ENCODE measurements at regions not wholly inside any gene's neighbourhood (a gene's known extent, or its start where the extent isn't known, plus 50 kb on each side); places are given as distances from the start of the nearest gene placed in this dataset.

DNA sequence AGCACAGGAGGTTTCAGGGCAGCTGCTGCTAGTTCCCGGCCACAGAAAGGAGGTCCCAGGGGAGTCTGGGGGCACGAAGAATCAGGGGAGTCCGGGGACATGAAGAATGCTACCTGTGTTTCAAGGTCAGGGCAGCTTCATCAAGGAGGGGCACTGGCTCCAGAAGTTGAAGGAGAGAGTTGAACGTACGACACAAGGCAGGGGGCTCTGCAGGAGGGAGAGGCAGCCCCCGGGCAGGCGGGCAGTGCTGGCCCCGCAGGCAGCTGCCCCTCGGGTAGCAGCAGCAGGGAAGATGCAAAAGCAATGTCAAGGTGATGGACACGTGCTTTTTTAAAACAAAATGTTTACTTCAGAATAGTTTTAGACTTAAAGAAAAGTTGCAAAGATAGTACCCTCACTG lies 134.7 kb upstream of the RNF32 start:
- Histone ChIP-seq H3K4me2 (no peak overlapping the region), H3K4me3 (no peak overlapping the region), H3K9me3 (ENCODE audit: low read depth) (no peaks in the 10 kb centered on the region), H4K20me1 (ENCODE audit: insufficient read depth, poor library complexity, severe bottlenecking) (no peaks in the 10 kb centered on the region), H3K36me3 (replicated peaks; ENCODE audit: insufficient read depth, low read depth) (no peaks in the 10 kb centered on the region), H3K9me2 (replicated peaks; ENCODE audit: insufficient read depth) (no peaks in the 10 kb centered on the region), H3K27ac (no peak overlapping the region), H3K27me3 (no peaks in the 10 kb centered on the region), H3K79me2 (no peaks in the 10 kb centered on the region), H3K4me1 (ENCODE audit: insufficient read depth) (no peaks in the 10 kb centered on the region), H2AFZ (no peak overlapping the region)
- DNase-seq (ENCODE audit: low spot score), result no peak
- TF ChIP-seq EZH2phosphoT487 (IDR thresholded peaks at IDR 0.05; ENCODE audit: low read depth, severe bottlenecking, unreplicated experiment) (no peak), EZH2 (IDR thresholded peaks at IDR 0.05; ENCODE audit: borderline replicate concordance) (no peak)
- TF ChIP-seq, protein P1, sequence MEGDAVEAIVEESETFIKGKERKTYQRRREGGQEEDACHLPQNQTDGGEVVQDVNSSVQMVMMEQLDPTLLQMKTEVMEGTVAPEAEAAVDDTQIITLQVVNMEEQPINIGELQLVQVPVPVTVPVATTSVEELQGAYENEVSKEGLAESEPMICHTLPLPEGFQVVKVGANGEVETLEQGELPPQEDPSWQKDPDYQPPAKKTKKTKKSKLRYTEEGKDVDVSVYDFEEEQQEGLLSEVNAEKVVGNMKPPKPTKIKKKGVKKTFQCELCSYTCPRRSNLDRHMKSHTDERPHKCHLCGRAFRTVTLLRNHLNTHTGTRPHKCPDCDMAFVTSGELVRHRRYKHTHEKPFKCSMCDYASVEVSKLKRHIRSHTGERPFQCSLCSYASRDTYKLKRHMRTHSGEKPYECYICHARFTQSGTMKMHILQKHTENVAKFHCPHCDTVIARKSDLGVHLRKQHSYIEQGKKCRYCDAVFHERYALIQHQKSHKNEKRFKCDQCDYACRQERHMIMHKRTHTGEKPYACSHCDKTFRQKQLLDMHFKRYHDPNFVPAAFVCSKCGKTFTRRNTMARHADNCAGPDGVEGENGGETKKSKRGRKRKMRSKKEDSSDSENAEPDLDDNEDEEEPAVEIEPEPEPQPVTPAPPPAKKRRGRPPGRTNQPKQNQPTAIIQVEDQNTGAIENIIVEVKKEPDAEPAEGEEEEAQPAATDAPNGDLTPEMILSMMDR (IDR thresholded peaks at IDR 0.05; ENCODE audit: poor library complexity), result no peak
- 90% methylated on average over 10 of the region's 10 CpGs for WGBS (ENCODE audit: low lambda C conversion rate, missing lambda C conversion rate)

DNA sequence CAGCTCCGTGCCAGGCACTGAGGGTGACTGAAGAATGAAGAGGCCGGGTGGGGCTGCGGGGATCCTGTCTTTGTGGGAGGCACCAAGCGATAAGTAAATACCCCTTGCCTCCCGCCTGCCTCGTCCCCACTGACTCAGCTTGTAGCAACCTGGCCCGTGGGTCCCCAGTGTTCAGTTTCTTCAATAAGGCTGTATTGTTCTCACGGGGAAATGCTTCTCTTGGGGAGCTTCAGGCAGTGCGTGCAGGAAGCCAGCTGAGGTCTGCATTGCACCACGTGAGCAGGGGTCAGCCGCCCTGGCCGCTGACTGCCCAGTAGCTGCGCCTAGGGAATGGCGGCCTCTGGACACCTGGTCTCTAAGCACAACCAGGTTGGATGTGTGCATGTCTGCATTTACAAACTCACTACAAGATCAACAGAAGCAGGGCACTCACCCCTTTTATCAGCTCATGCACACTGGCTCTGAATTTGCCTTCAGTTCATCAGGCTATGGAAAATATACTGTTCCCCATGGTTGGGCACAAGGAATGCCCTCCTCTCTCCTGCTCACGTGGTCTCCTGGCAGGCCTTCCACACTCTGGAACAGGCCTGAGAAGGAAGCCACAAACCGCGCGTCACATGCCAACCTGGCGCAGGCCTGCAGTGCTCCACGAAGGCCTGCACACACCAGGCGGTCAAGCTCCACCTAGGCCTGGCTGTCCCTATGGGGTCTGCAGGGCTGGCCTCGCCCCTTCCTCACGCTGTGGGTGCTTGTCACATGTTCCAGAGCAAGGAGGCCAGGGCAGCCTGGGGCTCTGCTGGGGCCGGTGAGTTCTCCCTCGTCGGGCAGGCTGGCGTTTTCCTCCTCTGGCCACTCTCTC lies 135.7 kb upstream of the RNF32 start:
- no peaks in the 10 kb centered on the region for H3K4me1 ChIP-seq (ENCODE audit: insufficient read depth)
- no peaks in the 10 kb centered on the region for H3K36me3 ChIP-seq (replicated peaks; ENCODE audit: insufficient read depth, low read depth)
- TF ChIP-seq EZH2phosphoT487 (IDR thresholded peaks at IDR 0.05; ENCODE audit: low read depth, severe bottlenecking, unreplicated experiment) (no peak), EZH2 (IDR thresholded peaks at IDR 0.05; ENCODE audit: borderline replicate concordance) (no peak)
- TF ChIP-seq, protein P1 (IDR thresholded peaks at IDR 0.05; ENCODE audit: poor library complexity), result no peak
- H4K20me1 ChIP-seq (ENCODE audit: insufficient read depth, poor library complexity, severe bottlenecking), result no peaks in the 10 kb centered on the region
- H2AFZ ChIP-seq, result no peak overlapping the region
- no peaks in the 10 kb centered on the region for H3K79me2 ChIP-seq
- no peaks in the 10 kb centered on the region for H3K9me3 ChIP-seq (ENCODE audit: low read depth)
- no peak for DNase-seq (ENCODE audit: low spot score)
- no peaks in the 10 kb centered on the region for H3K9me2 ChIP-seq (replicated peaks; ENCODE audit: insufficient read depth)
- 86% methylated on average over 27 of the region's 27 CpGs for WGBS (ENCODE audit: low lambda C conversion rate, missing lambda C conversion rate)
- no peak overlapping the region for H3K4me3 ChIP-seq
- no peak overlapping the region for H3K27ac ChIP-seq
- H3K4me2 ChIP-seq, result no peak overlapping the region
- H3K27me3 ChIP-seq, result no peaks in the 10 kb centered on the region

DNA sequence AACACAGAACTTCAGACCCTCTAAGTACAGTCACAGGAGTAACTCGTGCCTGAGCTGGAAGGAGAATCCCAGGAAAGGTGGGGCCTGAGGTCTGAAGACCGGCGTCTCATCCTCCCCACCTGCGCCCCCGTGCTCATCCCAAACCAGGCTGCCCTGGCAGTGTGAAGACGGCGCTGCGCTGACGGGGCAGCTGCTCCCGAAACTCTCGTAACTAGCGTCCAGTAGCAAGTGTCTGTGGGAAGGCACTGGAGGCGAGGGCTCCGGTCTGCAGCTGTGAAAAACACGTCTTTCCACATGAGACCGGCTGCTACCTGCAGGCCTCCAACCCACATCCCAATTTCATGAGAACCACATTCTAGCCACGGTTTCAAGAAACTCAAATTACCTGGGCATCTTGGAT lies 136.6 kb upstream of the RNF32 start:
- no peak for DNase-seq (ENCODE audit: low spot score)
- Histone ChIP-seq H3K4me2 (no peak overlapping the region), H3K4me1 (ENCODE audit: insufficient read depth) (no peaks in the 10 kb centered on the region), H3K4me3 (no peak overlapping the region), H3K27ac (no peak overlapping the region), H3K36me3 (replicated peaks; ENCODE audit: insufficient read depth, low read depth) (no peaks in the 10 kb centered on the region), H4K20me1 (ENCODE audit: insufficient read depth, poor library complexity, severe bottlenecking) (no peaks in the 10 kb centered on the region), H3K27me3 (no peaks in the 10 kb centered on the region), H3K9me2 (replicated peaks; ENCODE audit: insufficient read depth) (no peaks in the 10 kb centered on the region), H3K79me2 (no peaks in the 10 kb centered on the region), H2AFZ (no peak overlapping the region), H3K9me3 (ENCODE audit: low read depth) (no peaks in the 10 kb centered on the region)
- 94% methylated on average over 17 of the region's 17 CpGs for WGBS (ENCODE audit: low lambda C conversion rate, missing lambda C conversion rate)
- TF ChIP-seq, protein P1 (IDR thresholded peaks at IDR 0.05; ENCODE audit: poor library complexity), result no peak
- TF ChIP-seq EZH2phosphoT487 (IDR thresholded peaks at IDR 0.05; ENCODE audit: low read depth, severe bottlenecking, unreplicated experiment), result no peak
- no peak for TF ChIP-seq EZH2 (IDR thresholded peaks at IDR 0.05; ENCODE audit: borderline replicate concordance)

All from hepatocyte (in vitro differentiated cells).